ENCODE measurements at regions not wholly inside any gene's neighbourhood (a gene's known extent, or its start where the extent isn't known, plus 50 kb on each side); places are given as distances from the start of the nearest gene placed in this dataset.

DNA sequence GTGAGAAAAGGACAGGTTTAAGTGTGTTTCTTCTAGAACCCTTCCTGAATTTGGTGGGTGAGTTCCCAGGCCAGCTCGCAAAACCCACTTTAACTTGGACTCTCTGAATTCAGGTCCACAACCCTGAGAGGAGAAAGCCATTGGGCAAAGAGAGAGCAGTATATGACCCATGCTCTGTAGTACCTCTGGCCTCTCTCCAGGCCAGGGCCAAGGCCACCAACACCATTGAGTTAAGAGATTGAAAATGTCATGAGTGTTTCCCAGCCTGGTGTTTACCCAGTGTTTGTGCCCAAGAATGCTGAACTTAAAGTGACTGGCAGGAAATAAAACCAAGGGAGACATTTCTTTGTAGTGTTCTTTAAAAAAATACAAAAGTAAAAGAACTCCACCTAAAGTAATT is 410.4 kb upstream of the CDH5 start:
- Histone ChIP-seq H2AK5ac (ENCODE audit: low read depth, low read length) (no peak overlapping the region), H3K9ac (ENCODE audit: low read depth, low read length) (no peak overlapping the region), H3K9me3 (ENCODE audit: control insufficient read depth, insufficient read depth, low read length) (no peaks in the 10 kb centered on the region), H2BK15ac (ENCODE audit: low read depth, low read length) (no peak overlapping the region), H2AK9ac (replicated peaks; ENCODE audit: low read depth, low read length, poor library complexity) (no peak overlapping the region), H4K5ac (ENCODE audit: low read depth, low read length) (no peak overlapping the region), H3K36me3 (ENCODE audit: control insufficient read depth, insufficient read depth, low read length) (no peaks in the 10 kb centered on the region), H3K4me2 (ENCODE audit: low read depth, low read length) (no peak overlapping the region), H3K9me1 (ENCODE audit: insufficient read depth, low read length) (no peaks in the 10 kb centered on the region), H4K8ac (ENCODE audit: low read depth in 2 of 2, low read length in 2 of 2) (no peak overlapping the region), H3K27ac (ENCODE audit: insufficient read depth, low read length) (no peak overlapping the region), H3K14ac (replicated peaks; ENCODE audit: low read depth, low read length) (no peak overlapping the region), H2AFZ (replicated peaks; ENCODE audit: low read length, poor library complexity) (no peak overlapping the region), H3K4me3 (ENCODE audit: insufficient read depth, low read depth, low read length) (no peak overlapping the region), H3K23ac (ENCODE audit: low read depth, low read length) (no peak overlapping the region), H3K79me1 (ENCODE audit: low read depth in 1 of 2, low read length in 2 of 2) (no peaks in the 10 kb centered on the region), H3K18ac (ENCODE audit: low read depth, low read length) (no peak overlapping the region), H4K91ac (ENCODE audit: insufficient read depth, low read depth, low read length) (no peak overlapping the region), H4K20me1 (ENCODE audit: insufficient read depth, low read length) (no peaks in the 10 kb centered on the region), H2BK20ac (ENCODE audit: low read depth, low read length) (no peak overlapping the region), H2BK5ac (ENCODE audit: low read depth, low read length, poor library complexity, severe bottlenecking) (no peak overlapping the region), H2BK120ac (ENCODE audit: low read depth, low read length) (no peak overlapping the region), H3K56ac (ENCODE audit: extremely low read depth, insufficient read depth, low read length) (no peak overlapping the region), H3K4me1 (ENCODE audit: control insufficient read depth, insufficient read depth, low read length) (peaks cover 3% of the 10 kb centered on the region; the same call in 1 of the 2 replicates), H3K4ac (ENCODE audit: low read depth, low read length) (no peak overlapping the region), H3K27me3 (ENCODE audit: control insufficient read depth, insufficient read depth, low read length) (peaks cover 11% of the 10 kb centered on the region)
- CTCF ChIA-PET, result no interaction called here
- no TSS peak for BruUV-seq (replicated peaks)
- DNase-seq (no peak), ATAC-seq (ENCODE audit: low read depth) (no peak)
- in situ Hi-C loops (cut with MboI; ENCODE audit: low sequenced_read_pairs) (no loop called here), dilution Hi-C loops (cut with HindIII; ENCODE audit: low sequenced_read_pairs, unreplicated experiment) (no loop called here), intact Hi-C loops (cut with micrococcal nuclease) (no loop called here)
- WGBS, 2 experiments (ENCODE audit: extremely low coverage in 2 of 2, insufficient read length in 1 of 2), result 75% methylated on average over 1 of the region's 1 CpG; no CpG with 5 or more reads in 1 of the 2 experiments
- POLR2A ChIA-PET (ENCODE audit: unreplicated experiment), result no interaction called here
- TF ChIP-seq FOS (IDR thresholded peaks at IDR 0.05; ENCODE audit: low read depth, low read length) (no peak), NFE2L2 (IDR thresholded peaks at IDR 0.05; ENCODE audit: low read depth, low read length) (no peak), MAFK (IDR thresholded peaks at IDR 0.05; ENCODE audit: low read depth, low read length) (no peak), RFX5 (IDR thresholded peaks at IDR 0.05; ENCODE audit: low read depth, low read length) (no peak), MAZ (IDR thresholded peaks at IDR 0.05; ENCODE audit: borderline replicate concordance, low read depth, low read length) (no peak), CHD1 (IDR thresholded peaks at IDR 0.05; ENCODE audit: low read depth, low read length) (no peak), POLR2A (IDR thresholded peaks at IDR 0.05; ENCODE audit: low read depth, low read length) (no peak), CEBPB (IDR thresholded peaks at IDR 0.05; ENCODE audit: low read depth, low read length) (no peak), SMC3 (IDR thresholded peaks at IDR 0.05; ENCODE audit: low read depth, low read length) (no peak), RAD21 (IDR thresholded peaks at IDR 0.05; ENCODE audit: low read length) (no peak), MXI1 (IDR thresholded peaks at IDR 0.05; ENCODE audit: borderline replicate concordance, low read depth, low read length) (no peak), BHLHE40 (IDR thresholded peaks at IDR 0.05; ENCODE audit: low read depth, low read length) (no peak), RCOR1 (IDR thresholded peaks at IDR 0.05; ENCODE audit: insufficient replicate concordance, low read length) (no peak)
- TF ChIP-seq, protein P1, sequence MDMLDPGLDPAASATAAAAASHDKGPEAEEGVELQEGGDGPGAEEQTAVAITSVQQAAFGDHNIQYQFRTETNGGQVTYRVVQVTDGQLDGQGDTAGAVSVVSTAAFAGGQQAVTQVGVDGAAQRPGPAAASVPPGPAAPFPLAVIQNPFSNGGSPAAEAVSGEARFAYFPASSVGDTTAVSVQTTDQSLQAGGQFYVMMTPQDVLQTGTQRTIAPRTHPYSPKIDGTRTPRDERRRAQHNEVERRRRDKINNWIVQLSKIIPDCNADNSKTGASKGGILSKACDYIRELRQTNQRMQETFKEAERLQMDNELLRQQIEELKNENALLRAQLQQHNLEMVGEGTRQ (IDR thresholded peaks at IDR 0.05; ENCODE audit: low read depth, low read length), result no peak
